ENCODE measurements at regions not wholly inside any gene's neighbourhood (a gene's known extent, or its start where the extent isn't known, plus 50 kb on each side); places are given as distances from the start of the nearest gene placed in this dataset.

- no peak overlapping the region for H3K4me3 ChIP-seq (ENCODE audit: low read depth, low read length)
- TF ChIP-seq, protein P1, sequence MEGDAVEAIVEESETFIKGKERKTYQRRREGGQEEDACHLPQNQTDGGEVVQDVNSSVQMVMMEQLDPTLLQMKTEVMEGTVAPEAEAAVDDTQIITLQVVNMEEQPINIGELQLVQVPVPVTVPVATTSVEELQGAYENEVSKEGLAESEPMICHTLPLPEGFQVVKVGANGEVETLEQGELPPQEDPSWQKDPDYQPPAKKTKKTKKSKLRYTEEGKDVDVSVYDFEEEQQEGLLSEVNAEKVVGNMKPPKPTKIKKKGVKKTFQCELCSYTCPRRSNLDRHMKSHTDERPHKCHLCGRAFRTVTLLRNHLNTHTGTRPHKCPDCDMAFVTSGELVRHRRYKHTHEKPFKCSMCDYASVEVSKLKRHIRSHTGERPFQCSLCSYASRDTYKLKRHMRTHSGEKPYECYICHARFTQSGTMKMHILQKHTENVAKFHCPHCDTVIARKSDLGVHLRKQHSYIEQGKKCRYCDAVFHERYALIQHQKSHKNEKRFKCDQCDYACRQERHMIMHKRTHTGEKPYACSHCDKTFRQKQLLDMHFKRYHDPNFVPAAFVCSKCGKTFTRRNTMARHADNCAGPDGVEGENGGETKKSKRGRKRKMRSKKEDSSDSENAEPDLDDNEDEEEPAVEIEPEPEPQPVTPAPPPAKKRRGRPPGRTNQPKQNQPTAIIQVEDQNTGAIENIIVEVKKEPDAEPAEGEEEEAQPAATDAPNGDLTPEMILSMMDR (IDR thresholded peaks at IDR 0.05; ENCODE audit: low read depth, low read length), result no peak
These were observed 215.1 kb upstream of the SALL3 start for GRCh38 chr18:78764544-78764943.

- H3K4me3 ChIP-seq (ENCODE audit: low read depth, low read length), result no peak overlapping the region
- TF ChIP-seq, protein P1 (IDR thresholded peaks at IDR 0.05; ENCODE audit: low read depth, low read length), result no peak
These were observed 214.5 kb upstream of the SALL3 start for GRCh38 chr18:78765142-78765541.

DNA sequence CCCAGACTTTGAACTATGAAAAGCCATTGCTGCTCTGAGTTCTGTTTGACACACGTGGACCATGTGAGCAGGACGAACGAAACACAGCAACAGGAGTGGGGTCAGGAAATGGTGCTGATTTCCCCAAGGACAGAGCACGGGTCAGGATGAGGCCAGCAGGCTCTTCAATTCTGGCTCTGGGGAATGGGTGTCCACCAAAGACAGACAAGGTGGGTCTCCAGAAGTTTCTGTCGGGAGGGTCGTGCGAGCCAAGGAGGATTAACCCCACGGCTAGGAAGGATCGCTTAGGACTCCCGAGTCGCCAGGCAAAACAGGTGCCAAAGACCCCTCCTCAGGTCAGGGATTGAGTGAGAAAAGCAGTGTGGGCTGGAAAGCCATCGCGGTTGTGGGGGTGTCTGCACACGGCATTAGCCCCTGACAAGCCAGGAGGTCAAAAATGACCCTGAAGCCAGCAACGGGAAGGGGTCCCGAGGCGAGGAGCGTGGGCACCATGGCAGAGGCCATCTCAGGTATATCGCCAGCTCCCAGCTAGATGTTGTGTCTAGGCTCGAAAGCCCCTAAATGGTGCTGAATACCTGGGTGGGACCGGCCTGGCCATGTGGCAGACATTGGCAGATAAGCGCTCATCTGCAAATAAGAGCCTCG is 213.9 kb upstream of the SALL3 start:
- H3K4me3 ChIP-seq (ENCODE audit: low read depth, low read length), result no peak overlapping the region
- TF ChIP-seq, protein P1 (IDR thresholded peaks at IDR 0.05; ENCODE audit: low read depth, low read length), result no peak

DNA sequence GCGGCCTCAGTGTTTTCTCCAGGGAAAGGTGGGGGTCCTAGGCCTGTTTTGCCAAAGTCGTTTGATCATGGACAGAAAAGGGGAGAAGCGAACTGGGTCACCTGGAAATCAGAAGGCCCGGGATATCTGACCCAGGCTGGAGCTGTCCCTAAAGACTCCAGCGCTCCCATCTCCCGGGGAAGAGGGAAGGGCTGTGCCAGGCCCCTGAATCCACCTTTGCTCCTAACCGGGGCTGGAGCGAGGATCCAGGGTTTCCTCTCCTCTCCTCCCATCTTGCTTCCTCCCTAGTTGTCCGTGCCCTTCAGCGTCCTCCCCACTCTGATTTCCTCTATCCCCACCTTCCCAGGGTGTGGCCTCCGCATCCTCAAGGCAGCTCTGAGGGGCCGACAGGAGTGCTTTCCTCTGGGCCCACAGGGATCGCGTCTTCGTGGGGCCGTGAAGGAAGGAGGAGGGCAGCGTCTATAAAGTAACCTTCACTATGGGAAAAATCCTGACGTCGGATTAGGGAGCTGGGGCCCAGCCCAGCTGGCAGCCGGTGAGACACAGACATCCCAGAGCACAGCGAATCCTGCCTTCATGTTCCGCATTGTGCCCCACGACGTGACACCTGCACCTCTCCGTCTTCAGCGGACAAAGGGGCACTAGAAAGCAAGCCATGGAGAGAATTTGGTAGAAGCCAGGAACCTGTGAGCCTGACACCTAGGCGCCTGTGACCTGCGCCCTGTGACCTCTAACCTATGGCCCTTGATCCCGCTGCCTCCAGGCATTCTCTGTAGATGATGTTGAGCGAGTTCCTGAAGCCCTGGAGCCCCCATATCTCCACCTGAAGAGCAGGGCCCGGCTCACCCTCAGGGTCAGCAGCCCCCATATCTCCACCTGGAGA is 212.7 kb upstream of the SALL3 start:
- TF ChIP-seq, protein P1 (IDR thresholded peaks at IDR 0.05; ENCODE audit: low read depth, low read length), result no peak
- H3K4me3 ChIP-seq (ENCODE audit: low read depth, low read length), result no peak overlapping the region

- TF ChIP-seq, protein P1 (IDR thresholded peaks at IDR 0.05; ENCODE audit: low read depth, low read length), result no peak
These were observed 212.0 kb upstream of the SALL3 start for GRCh38 chr18:78767648-78768071.

DNA sequence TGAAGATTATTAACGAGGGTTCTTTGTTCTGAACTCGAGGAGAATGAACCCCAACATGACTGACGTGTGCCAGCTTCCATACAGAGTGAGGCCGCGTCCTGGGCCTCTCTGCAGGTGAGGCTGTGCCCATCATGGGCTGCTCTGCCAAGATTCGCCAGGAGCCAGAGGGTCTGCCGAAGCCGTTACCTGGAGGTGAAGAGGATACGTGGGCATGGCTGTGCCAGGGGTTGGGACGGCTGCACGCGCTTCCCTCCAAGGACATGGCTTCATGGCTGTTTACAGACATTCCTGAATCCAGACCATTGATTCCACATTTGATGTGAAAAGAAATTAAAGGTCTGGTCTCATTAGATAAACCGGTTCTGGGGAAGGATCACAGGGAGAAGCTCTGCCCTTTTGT is 211.4 kb upstream of the SALL3 start:
- H3K4me3 ChIP-seq (ENCODE audit: low read depth, low read length), result no peak overlapping the region
- TF ChIP-seq, protein P1 (IDR thresholded peaks at IDR 0.05; ENCODE audit: low read depth, low read length), result no peak

More at GRCh38 chr18:78767648-78768071, 212.0 kb upstream of the SALL3 start:
- no peak overlapping the region for H3K4me3 ChIP-seq (ENCODE audit: low read depth, low read length)
